Superior temporal gyrus (tissue), 1 donor: ENCODE measurements at regions not wholly inside any gene's neighbourhood (a gene's known extent, or its start where the extent isn't known, plus 50 kb on each side); places are given as distances from the start of the nearest gene placed in this dataset.

Experiments used
- DNase-seq: peaks from one replicate; pipeline ENCODE4 v3.0.0-alpha.2; 2016; ENCODE audit errors: extremely low spot score

DNA sequence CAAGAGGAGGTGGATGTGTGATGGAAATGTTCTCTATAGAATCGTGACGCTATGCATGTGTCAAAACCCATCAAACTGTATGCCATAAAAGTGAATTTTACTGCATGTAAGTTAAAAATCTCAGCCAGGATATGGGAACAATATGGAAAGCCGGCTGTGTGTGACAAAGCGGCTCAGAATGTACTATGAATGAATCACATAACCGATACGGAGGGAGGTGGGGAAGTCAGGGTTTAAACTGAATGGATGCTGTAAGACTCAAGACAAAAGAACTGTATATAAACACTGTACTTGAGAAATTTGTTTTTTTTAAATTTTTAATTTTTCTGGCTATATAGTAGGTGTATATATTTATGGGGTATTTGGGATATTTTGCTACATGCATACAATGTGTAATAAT is 111.6 kb upstream of the PDE4B start:
- no peak for DNase-seq

DNA sequence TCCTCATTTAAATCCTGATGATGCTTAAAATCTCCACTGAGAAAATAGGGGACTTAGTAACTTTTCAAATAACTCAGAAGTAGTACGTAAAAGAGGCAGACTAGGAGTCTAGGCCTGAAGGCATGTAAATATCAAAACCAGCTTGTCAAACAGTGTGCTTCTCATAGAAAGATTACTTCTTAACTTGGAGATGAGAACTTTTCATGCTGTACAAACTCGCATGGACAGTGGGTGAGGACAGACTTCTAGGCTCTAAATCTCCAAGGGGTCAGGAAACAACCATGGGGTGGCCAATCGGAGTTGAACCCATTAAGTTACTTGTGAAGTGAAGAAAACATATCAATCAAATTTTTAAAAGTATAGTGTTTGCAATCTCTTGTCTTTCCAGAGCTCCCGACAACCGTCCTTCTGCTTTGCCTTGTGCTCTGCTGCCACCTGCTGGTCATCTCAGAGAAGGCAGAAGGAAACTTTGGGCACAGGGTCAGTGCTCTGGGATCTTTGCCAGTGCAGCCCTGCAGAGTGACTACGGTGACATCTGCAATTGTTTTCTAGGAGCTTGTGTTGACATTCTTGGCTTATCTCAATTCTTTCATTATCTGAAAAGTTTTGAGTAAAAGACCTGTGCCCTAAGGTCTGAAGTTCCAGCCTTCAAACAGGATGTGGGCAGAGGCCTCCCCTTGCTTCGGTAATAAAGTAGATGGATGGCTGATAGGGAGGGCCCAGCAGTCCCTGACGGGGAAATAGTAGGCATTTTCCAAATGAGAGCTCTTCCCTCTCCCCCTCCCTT is 105.1 kb upstream of the PDE4B start:
- peak; percentile 93 for DNase-seq

DNA sequence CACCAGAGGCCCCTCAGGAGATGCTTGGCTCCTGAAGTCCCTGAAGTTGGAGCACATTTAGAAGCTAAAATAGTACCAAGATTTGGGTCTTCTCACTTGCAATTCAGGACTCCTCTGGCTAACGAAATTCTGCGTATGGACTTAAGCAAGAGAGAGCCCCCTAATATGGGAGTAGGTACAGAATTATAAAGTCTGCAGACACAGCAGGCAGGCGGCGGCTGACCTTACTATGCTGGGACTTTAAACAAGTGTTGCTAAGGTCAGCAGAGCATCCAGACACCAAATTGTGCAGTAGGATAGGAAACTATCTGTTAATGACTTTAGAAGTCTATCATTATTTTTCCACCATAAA is 104.5 kb upstream of the PDE4B start:
- no peak for DNase-seq

DNA sequence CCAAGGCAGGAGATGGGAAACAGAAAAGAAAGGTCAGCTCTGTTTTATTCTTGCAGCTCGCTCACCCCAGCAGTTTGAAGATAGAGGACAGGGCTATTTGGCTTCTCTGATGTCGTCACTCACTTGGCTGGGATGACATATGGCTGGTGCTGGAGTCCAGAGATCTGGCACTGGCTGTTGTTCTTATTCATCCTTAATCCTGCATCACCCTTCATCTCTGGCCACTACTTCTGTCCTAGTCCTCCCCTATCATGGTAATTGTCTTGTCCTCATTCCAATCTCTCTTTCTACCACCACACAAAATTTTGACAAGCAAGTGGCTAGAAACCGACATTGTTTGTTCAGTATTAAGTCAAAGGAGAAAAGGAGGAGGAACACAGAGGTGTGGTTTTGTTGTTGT is 103.8 kb upstream of the PDE4B start:
- DNase-seq, result no peak

DNA sequence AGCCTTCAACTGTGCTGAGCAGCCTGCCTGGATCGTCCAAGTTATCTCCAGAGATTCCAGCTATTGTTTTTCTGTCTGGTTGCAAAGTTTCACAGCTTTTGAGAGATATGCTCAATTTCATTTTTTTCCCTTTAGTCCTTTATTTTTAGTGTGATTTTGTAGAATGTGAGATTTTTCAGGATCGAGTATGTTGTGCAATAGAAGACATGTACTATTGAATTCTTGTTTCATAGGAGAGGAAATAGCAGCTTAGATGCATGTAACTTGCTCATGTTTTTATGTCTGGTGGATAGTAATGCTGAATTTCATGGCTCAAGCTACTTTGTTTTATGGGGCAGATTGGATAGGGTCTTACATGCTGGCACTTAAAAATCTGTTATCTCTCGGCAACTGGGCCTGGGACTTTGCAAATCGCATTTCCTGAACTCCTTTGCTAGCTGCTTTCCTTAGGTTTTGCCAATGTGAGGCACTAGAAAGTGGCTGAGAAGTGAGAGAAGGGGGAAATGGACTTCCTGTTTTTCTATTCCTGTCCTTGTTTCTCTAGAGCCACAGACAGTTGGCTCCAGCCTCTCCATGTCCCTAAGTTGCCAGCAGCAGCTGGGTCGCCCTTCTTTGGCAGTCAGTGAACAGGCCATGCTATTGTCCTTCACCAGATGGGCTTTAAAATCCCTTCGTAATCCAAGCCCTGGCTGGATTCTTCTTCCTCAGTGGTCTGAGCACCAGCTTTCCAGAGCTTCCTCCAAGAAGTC is 101.4 kb upstream of the PDE4B start:
- peak; percentile 84 for DNase-seq

DNA sequence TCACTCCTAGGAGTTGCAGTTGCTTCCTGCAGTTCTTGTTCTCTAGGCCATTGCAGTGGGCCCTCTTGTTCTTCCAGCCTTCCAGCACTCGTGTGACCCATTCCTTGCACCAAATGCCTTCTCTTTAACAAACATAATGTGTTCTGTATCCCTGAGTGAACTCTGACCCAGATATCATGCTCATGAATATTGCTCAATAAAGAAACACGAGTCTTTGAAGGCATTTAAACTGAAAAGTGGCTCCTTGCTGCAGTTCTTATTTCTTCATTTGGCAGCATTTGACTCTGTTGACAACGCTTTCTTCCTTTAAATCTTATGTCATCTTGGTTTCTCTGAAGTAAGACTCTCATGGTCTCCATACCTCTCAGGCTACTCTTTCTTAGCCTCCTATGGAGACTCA is 100.7 kb upstream of the PDE4B start:
- no peak for DNase-seq

DNA sequence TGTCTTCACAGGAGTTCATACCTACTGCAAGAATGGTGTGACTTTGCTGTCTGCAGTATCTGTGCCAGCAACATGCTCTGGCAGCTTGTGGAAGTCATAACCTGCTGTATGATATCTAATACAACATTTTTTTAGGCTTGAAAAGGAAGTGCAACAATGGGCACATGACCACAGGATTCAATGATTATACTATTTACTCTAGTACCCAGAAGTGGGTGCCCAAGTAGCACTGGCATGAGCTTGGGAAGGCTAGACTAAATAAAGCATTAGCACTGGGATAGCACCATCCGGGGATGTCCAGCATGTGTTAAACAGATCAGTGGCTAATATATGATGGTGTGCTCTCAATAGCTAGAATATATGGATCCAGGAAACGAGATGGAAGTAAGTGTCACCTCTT is 98.6 kb upstream of the PDE4B start:
- no peak for DNase-seq

DNA sequence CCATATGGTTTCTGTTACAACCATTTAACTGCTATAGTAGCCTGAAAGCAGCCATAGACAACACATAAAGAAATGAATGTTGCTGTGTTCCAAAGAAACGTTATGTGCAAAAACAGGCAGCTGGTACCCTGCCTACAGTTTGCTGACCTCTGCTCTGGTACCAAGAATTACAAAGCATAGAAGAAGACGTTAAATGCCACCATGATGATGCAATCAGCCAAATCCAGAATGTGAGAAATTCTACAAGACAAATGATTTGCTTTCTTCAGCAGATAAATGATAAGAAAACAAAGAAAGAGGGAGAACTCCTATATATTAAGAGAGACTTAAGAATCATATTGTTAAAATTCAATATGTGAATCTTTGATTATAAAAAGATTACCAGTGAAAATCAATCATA is 97.8 kb upstream of the PDE4B start:
- DNase-seq, result no peak

DNA sequence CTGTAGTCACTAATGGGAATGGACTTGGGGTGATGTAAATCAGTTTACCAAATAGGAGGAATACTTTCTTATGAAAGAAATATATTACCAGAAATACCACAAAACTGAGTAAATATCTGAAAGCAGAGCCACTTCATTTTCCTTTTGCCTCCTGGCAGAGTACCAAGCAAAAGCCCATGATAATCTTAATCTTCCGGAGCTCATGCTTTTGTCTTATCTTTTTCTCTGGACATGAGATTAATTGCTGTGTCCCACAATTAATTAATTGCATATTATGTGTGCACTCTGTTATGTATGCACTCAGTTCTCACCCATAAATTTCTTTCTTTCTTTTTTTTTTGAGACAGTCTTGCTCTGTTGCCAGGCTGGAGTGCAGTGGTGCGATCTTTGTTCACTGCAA is 94.1 kb upstream of the PDE4B start:
- no peak for DNase-seq

DNA sequence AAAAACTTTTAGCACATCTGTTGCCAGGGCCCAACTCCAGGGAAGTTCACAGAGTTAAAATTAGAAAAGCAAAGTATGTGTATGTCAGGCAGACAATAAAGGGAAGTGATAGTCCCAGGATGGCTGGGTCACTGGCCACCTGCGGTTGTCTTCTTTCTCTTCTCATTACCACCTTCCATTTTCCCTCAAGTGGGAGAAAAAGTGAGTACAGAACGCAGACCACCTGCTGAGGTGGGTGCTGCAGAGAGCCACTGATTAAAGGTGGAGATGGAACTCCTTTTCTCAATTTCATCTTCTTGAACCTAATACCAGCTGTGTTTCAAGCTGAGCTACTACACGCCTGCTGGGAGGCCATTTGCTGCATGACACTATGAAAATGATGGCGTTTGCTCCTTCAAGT is 88.8 kb upstream of the PDE4B start:
- DNase-seq, result no peak

DNA sequence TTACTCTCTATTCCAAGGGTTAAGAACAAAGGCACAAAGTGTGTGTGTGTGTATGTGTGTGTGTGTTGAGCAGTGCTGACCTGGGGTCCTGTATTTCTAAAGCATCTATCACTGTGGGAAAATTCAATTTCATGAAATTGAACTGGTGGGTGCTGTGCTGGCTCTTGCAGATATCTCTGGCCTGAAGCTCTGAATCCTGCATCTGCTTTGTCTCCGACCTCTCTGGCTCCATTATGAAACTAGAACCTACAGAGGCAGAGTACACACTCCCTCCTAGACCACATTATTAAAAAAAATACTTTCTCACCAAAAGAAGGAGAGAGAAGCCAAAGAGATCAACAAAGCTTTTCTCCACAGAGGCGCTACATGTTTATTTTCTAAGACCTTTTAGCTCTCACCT is 88.4 kb upstream of the PDE4B start:
- DNase-seq, result no peak

DNA sequence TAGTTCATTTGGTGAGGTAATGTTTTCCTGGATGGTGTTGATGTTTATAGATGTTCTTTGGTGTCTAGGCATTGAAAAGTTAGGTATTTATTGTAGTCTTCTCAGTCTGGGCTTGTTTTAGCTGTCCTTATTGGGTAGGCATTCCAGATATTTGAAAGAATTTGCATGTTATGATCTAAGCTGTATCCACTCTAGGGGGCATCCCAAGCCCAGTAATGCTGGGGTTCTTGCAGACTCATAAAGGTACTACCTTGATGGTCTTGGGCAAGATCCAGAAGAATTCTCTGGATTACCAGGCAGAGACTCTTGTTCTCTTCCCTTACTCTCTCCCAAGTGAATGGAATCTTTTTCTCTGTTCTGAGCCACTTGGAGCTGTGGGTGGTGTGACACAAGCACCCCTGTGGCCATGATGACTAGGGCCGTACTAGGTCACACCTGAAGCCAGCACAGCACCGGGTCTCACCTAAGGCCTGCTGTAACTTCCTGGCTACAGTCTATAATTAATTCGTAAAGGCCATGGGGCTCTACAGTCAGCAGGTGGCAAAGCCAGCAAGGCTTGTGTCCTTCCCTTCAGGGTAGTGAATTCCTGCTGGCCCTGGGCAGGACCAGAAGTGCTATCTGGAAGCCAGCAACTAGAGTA is 74.8 kb upstream of the PDE4B start:
- no peak for DNase-seq

DNA sequence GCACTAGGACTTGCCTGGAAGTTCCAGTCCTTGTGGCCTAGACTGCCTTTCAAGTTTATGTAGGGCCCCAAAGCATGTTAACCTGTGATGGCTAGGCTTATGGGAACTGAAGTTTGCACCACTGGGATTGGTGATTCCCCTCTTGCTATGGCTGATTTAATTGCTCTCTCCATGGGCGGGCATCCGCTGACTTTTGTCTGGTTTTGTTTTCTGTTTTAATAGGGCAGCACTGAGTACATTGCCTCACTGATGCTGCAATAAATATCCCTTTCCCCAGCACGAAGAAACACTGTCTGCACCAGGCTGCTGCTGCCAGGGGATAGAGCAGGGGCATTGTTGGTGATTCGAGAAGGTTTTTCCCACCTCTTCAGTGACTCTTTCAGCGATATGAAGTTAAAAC is 73.3 kb upstream of the PDE4B start:
- no peak for DNase-seq

DNA sequence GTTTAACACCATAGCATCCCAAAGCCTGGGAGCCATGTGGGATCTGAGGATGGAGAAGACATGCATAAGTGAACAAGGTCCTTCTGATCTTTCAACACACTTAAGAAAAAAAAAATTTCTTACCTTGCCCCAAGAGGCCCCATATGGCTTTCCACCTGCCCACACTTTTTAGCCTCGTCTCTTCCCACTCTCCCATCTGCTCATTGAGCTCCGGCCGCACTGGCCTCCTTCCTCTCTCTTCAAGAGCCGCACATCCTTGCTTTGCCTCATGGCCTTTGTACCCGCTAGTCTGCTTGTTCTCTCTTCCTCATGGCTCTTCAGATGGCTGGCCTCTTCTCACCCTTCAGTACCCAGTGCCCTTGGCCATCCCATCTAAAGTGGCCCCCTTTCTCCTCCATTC is 70.2 kb upstream of the PDE4B start:
- DNase-seq, result no peak

DNA sequence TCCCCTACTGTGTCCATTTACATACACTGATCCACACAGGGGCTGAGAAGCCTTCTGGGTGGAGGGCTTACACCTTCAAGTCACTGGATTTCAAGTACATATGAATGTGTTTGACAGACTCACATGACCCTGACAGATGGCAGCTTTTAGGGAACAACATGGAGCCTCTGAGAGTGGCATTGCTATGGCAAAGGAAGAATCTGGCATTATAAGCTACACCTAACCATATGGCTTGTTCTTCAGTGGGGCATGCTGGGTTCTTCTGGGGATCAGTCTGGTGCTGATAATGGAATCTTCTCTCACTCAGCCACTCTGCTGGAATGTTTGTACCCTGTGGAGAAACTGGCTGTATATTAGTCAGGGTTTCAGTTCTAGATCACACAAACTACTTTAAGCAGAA is 68.5 kb upstream of the PDE4B start:
- no peak for DNase-seq

DNA sequence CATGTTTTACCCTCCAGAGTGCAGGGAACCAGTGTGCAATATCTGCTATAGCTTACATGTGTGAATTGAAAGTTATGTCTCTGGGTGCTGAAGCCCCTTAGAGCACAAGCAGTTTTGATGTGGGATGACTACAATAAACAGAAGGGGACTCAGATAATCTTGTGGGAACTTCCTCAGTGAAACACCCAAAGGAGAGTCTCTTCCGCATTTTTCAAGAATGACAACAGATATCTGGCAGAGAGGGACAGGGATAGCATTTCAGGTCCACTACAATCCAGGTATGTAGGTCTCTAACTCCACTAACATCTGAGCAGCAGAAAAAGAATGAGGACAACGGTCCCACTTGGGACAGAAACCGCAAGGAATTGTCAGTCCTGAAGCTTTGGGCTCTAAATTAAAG is 67.6 kb upstream of the PDE4B start:
- no peak for DNase-seq

DNA sequence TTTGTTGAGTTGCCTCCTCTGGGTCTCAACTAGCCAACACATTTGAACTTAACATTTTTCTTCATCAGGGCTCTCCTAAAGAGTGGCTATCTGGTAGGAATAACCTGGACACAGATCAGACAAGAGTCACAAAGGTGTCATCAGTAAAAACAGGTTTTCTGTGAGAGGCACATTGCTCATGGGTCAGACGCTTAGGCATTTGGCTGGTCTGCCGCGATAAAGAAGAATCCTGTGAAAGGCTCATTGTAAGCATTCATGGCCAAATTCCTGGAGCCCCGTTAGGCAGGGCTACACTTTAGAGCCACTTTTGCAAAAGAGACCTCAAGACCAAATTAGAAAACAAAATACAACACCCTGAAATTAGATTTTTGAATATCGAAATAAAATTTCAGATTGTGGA is 64.2 kb upstream of the PDE4B start:
- no peak for DNase-seq

DNA sequence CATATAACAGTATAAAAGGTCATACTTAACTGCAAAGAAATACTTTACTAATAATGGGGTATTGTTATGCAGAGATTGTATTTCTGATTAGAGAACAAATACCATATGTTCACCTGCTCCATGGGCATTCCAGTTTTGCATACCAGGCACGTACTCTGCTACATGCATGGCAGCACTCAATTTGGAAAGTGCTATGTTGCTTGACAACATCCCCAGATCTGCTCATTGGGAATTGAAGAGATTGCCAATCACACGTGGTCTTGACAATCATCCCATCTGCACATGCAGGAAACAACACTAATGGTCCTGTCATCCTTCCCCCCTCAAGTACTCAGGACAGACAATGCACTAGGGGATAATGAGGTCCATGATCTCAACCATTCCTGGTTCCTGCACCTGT is 63.4 kb upstream of the PDE4B start:
- DNase-seq, result no peak

DNA sequence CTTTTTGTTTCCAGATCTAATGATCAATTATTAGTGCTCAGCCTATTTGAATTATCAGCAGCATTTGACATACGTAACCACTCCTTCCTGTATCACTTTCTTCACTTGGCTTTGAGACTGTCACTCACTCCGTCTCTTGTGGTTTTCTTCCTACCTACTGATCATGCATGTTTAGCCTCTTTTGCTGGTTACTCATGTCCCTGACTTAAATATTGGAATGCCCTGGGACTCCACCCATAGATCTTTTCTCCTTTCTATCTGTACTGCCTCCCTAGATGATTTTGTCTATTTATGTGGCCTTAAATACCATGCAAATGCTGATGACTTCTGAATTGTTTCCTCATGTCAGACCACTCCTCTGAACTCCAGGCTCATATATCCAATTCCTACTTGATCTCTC is 57.7 kb upstream of the PDE4B start:
- DNase-seq, result no peak

DNA sequence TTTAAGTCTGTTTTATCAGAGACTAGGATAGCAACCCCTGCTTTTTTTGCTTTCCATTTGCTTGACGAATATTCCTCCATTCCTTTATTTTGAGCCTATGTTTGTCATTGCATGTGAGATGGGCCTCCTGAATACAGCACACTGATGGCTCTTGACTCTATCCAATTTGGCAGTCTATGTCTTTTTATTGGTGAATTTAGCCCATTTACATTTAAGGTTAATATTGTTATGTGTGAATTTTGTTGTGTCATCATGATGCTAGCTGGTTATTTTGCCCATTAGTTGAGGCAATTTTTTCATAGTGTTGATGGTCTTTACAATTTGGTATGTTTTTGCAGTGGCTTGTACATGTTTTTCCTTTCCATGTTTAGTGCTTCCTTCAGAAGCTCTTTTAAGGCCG is 50.7 kb upstream of the PDE4B start:
- no peak for DNase-seq
